AML-193 (cell line): ENCODE measurements at regions not wholly inside any gene's neighbourhood (a gene's known extent, or its start where the extent isn't known, plus 50 kb on each side); places are given as distances from the start of the nearest gene placed in this dataset.

Experiments
- DNase-seq, 2 experiments: peaks; one replicate each; lab custom pipeline; 2025; lab: John Stamatoyannopoulos, UW

DNA sequence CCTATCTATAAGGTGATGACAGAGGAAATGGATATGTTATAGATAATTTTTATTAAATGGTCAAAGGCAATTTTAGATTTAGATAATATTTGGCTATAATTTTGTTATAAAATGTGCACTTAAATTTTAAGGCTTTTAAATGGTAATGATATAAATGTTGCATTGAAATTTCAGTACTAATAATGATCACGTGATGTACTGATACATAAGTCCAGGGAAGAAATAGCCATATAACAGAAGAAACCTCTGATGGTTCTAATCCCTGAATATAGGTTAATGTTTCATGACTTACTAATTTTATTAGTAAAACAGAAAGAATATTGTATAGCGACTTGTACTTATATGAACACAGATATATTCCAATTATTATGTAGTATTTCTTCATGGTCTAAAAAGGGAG is 211.9 kb downstream of the SOCS6 start:
- no peak for DNase-seq

- no peak for DNase-seq
Measured at GRCh38 chr18:70499218-70499691, 210.4 kb downstream of the SOCS6 start.

DNA sequence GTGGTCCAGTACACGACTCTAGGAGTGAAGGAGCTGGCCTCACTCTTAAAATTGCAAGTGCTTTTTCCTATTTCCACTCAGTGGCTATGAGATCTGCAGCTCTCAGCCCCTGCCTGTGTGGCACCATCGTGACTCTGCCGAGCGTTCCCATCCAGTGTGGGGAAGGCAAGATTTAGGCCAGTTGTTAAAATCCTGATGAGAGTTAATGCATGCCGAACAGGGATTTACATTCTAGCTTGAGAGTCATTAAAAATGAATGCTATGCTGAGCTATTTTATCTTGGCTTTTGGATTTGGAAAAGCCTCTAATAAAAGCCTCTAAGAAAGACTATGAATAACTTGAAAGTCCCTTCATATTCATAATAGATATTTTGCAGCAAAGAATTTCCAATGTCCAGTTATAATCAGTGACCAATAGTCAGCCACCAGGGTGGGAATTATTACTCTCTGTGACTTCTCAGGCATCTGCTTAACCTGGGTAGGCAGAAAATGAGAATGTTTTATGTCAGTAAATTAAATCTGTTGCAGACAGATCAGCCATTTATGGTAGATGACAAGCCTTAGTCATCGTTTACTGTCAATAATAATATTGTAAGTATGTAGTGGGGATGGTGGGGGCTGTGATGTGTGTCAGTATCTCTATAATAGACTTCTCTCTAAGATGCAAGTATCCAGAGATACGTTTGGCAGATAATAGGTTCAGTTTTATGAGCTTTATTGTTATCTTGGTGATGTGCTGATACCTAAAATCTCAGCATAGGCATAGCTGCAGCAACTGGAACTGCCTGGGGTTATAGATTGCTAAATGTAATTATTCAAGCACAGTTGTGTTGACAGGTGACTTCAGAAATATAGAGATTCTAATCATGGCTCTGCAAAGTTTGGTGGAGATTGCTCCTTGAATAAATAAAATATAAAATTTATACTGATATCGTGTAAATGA is 207.8 kb downstream of the SOCS6 start:
- no peak for DNase-seq

DNA sequence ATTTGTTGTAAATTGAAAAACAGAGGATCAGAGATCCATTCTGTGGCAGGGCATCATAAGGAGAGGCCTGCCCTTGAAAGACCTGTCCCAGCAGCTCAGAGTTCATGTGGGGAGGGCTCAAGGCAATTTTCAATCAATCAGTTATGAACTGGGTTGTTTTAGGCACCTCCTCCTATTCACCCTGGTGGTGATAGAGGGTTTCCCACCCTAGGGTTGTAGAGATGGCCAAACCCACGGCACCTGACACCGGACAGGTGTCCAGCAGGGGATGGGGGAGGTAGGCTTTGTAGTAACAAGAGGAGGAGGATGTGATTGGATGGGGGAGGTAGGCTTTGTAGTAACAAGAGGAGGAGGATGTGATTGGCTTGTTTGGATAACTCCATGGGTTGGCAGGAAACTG is 205.7 kb downstream of the SOCS6 start:
- no peak for DNase-seq

GRCh38 chr18:70493461-70493860 is 204.6 kb downstream of the SOCS6 start:
- DNase-seq = no peak

DNA sequence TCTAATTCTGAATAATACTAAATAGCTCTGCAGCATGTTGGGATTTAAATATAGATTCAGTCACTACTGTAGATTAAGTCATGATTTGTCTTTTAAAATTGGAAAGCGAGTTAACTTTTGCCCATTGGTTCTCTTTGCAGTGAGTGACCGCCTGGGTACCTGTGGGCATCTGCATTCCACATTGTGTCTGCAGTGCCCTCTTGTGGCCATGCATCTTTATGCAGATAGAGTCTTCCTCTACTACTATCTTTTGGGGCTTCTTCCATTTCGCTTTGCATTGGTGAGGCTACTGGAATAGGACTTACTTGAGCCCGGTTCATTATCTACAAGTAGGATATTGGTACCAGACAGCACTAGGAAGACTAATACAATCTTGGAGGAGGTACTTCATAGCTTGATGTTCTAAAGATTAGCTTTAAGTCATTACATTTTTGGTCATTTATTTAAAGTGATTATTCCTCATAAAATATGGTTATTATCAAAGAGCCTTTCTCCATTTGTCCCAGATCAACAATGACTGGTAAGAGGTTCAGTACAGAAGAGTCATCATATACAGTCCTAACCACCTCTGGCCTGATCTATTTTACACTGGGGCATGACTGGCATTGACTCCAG is 203.0 kb downstream of the SOCS6 start:
- peak; percentile 36 to 51 for DNase-seq

DNA sequence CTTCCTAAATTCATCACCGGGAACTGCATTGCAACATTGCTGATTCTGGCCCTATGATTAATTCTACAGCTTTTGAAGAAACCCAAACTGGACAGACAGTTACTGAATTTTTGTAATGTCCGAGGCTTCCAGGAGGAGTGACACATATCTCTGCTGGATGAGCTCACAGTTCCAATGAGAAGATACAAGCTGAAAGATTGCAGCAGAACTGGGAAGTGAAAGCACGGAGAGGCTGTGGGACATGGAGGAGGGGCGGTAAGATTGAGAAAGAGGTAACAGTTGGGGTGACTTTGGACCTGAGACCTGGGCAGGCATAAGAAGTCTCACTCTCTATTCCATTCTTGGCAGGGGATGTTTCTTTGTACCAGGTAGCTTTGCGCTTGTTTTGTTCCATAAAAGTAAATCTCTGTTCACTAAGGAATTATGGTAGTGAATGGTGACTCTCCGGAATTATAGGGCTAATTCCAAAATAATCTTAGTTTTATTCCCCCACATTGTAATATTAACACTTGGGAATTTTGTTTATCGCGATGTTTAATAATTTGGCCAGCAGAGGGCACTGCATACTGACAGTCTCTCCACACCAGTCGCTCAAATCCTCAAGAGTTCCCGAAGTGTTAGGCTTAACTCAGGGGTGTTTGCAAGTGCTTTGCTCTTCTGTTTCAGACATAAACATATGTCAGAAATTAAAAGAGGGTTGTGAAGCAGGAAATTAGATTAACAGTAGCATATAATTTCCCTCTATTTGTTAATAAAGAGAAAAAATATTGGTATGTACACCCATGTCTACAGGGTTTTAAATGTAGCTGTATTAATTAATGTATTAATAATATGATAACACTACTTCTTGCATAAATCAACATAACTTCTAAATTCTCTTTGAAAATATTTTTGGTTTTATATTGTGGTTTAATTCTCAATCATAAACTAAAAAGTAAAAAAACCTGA is 201.4 kb downstream of the SOCS6 start:
- peak; percentile 18 to 40 for DNase-seq

- DNase-seq = no peak
Measured at GRCh38 chr18:70489571-70489970, 200.7 kb downstream of the SOCS6 start.

DNA sequence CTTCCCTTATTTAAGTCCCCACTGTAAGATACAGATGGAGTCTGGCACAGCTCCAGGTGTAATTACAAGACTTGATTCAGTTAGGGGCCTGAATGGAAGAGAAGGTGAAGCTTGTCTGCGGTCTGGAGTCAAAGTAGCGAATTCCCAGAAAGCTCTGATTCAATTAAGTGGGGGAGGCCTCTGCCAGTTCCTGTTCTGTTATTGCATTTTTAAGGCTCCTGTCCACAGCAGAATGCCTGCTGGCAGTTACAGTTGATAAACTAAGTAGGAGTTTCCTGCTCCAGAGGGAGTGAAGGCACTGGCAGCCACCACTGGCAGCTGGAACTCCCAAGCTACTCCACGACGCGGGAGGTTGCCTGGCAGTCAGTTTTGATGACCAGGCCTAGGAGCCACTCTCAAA is 181.1 kb downstream of the SOCS6 start:
- DNase-seq = no peak

GRCh38 chr18:70468861-70469547 is 180.2 kb downstream of the SOCS6 start:
- no peak for DNase-seq

GRCh38 chr18:70464343-70465114 is 175.7 kb downstream of the SOCS6 start:
- DNase-seq = peak; percentile 13 to 48

GRCh38 chr18:70463085-70463484 is 174.2 kb downstream of the SOCS6 start:
- no peak for DNase-seq

DNA sequence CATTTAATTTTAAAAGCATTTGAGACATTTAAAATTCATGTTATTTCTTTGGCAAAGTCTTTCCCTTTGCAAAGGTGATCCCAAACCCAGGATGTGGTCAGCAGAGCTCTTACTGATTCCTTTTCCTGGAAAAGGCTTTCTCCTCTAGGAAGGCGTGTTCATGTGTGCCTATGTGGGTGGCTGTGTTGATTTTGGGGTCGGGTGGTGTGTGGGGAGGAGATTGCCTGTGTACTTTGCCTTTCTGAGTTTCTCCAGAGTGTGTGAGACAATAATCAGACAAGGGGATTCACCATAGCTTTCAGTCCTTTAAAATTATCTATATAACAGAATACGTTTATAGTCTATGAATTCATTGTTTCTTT is 173.2 kb downstream of the SOCS6 start:
- no peak for DNase-seq

- DNase-seq = no peak
Measured at GRCh38 chr18:70461323-70462077, 172.7 kb downstream of the SOCS6 start.

GRCh38 chr18:70459731-70460130 is 170.9 kb downstream of the SOCS6 start:
- DNase-seq = no peak

GRCh38 chr18:70459251-70459650 is 170.4 kb downstream of the SOCS6 start:
- no peak for DNase-seq

GRCh38 chr18:70457788-70458187 is 168.9 kb downstream of the SOCS6 start:
- no peak for DNase-seq

- no peak for DNase-seq
Measured at GRCh38 chr18:70457223-70457622, 168.4 kb downstream of the SOCS6 start.

- no peak for DNase-seq
Measured at GRCh38 chr18:70456376-70456775, 167.5 kb downstream of the SOCS6 start.

GRCh38 chr18:70455731-70456130 is 166.9 kb downstream of the SOCS6 start:
- DNase-seq = no peak
